ENCODE measurements at regions not wholly inside any gene's neighbourhood (a gene's known extent, or its start where the extent isn't known, plus 50 kb on each side); places are given as distances from the start of the nearest gene placed in this dataset.

DNA sequence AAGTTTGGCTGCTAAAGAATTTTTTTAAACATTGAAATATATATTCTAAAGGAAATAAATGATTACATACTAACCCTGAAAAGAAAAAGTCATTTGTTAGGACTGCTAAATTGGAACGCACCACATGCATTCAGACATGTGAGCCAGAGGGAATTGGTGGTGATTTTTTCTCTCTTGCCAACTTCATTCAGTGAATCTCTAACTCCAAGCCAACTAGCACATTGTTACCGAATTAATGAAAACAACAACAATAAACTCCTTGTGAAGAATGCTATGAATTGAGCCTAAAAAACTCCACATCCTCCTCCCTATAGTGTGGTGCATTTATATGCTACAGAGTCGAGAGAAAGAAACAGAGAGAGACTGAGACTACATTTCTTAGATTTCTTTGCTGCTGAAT, 135.5 kb upstream of the CACNA2D1 start:
- Histone ChIP-seq H3K4ac (ENCODE audit: low read depth, low read length) (no peak overlapping the region), H3K23ac (ENCODE audit: low read depth, low read length) (no peak overlapping the region), H2BK15ac (ENCODE audit: low read depth, low read length) (no peak overlapping the region), H3K56ac (ENCODE audit: extremely low read depth, insufficient read depth, low read length) (no peak overlapping the region), H2AFZ (replicated peaks; ENCODE audit: low read length, poor library complexity) (no peak overlapping the region), H2BK120ac (ENCODE audit: low read depth, low read length) (no peak overlapping the region), H3K4me1 (ENCODE audit: control insufficient read depth, insufficient read depth, low read length) (no peaks in the 10 kb centered on the region), H3K27me3 (ENCODE audit: control insufficient read depth, insufficient read depth, low read length) (no peaks in the 10 kb centered on the region; the same call in 1 of the 2 replicates), H2AK9ac (replicated peaks; ENCODE audit: low read depth, low read length, poor library complexity) (no peak overlapping the region), H3K27ac (ENCODE audit: insufficient read depth, low read length) (no peak overlapping the region), H3K9me3 (ENCODE audit: control insufficient read depth, insufficient read depth, low read length) (no peaks in the 10 kb centered on the region), H4K5ac (ENCODE audit: low read depth, low read length) (no peak overlapping the region), H3K14ac (replicated peaks; ENCODE audit: low read depth, low read length) (no peak overlapping the region), H3K4me3 (ENCODE audit: insufficient read depth, low read depth, low read length) (no peak overlapping the region), H3K4me2 (ENCODE audit: low read depth, low read length) (no peak overlapping the region), H2AK5ac (ENCODE audit: low read depth, low read length) (no peak overlapping the region), H2BK5ac (ENCODE audit: low read depth, low read length, poor library complexity, severe bottlenecking) (no peak overlapping the region), H4K8ac (ENCODE audit: low read depth in 2 of 2, low read length in 2 of 2) (no peak overlapping the region), H4K91ac (ENCODE audit: insufficient read depth, low read depth, low read length) (no peak overlapping the region), H4K20me1 (ENCODE audit: insufficient read depth, low read length) (no peaks in the 10 kb centered on the region), H3K18ac (ENCODE audit: low read depth, low read length) (no peak overlapping the region), H3K9ac (ENCODE audit: low read depth, low read length) (no peak overlapping the region), H3K79me1 (ENCODE audit: low read depth in 1 of 2, low read length in 2 of 2) (no peaks in the 10 kb centered on the region), H3K36me3 (ENCODE audit: control insufficient read depth, insufficient read depth, low read length) (no peaks in the 10 kb centered on the region), H3K9me1 (ENCODE audit: insufficient read depth, low read length) (no peaks in the 10 kb centered on the region), H2BK20ac (ENCODE audit: low read depth, low read length) (no peak overlapping the region)
- WGBS, 2 experiments (ENCODE audit: extremely low coverage in 2 of 2, insufficient read length in 1 of 2) = no CpG with 5 or more reads among the region's 3 CpGs
- ChIA-PET CTCF (no interaction called here), POLR2A (ENCODE audit: unreplicated experiment) (no interaction called here)
- TF ChIP-seq, protein P1, sequence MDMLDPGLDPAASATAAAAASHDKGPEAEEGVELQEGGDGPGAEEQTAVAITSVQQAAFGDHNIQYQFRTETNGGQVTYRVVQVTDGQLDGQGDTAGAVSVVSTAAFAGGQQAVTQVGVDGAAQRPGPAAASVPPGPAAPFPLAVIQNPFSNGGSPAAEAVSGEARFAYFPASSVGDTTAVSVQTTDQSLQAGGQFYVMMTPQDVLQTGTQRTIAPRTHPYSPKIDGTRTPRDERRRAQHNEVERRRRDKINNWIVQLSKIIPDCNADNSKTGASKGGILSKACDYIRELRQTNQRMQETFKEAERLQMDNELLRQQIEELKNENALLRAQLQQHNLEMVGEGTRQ (IDR thresholded peaks at IDR 0.05; ENCODE audit: low read depth, low read length) = no peak
- TF ChIP-seq MXI1 (IDR thresholded peaks at IDR 0.05; ENCODE audit: borderline replicate concordance, low read depth, low read length) = no peak
- BruUV-seq (replicated peaks) = no TSS peak
- in situ Hi-C loops (cut with MboI; ENCODE audit: low sequenced_read_pairs) = loop anchor here (10.0 to 25.0 kb wide), 2 partner anchors 354 to 542 kb away; no protein-coding TSS in a partner anchor
- intact Hi-C loops (cut with micrococcal nuclease) = no loop called here
- ATAC-seq (ENCODE audit: low read depth) (no peak), DNase-seq (no peak)
- dilution Hi-C loops (cut with HindIII; ENCODE audit: low sequenced_read_pairs, unreplicated experiment) = no loop called here
